ENCODE measurements at regions not wholly inside any gene's neighbourhood (a gene's known extent, or its start where the extent isn't known, plus 50 kb on each side); places are given as distances from the start of the nearest gene placed in this dataset.
"Not testable (repeated sequence)": the region's sequence is repeated elsewhere in the genome, so short reads cannot be mapped to it uniquely, and the experiment has no call there.

DNA sequence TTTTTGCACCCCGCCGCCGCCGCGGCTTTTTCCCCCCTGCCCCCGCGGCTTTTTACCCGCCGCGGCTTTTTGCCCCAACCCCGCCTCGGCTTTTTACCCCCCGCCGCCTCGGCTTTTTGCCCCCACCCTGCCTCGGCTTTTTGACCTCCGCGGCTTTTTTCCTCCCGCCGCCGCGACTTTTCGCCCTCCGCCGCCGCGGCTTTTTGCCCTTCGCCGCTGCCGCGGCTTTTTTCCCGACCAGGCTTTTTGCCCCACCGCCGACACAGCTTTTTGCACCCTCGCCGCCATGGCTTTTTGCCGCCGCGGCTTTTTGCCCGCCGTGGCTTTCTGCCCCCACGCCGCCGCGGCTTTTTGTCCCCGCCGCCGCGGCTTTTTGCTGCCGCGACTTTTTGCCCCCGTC is 137.0 kb upstream of the TP53TG3D start:
- no peak for DNase-seq (ENCODE audit: low read depth)

DNA sequence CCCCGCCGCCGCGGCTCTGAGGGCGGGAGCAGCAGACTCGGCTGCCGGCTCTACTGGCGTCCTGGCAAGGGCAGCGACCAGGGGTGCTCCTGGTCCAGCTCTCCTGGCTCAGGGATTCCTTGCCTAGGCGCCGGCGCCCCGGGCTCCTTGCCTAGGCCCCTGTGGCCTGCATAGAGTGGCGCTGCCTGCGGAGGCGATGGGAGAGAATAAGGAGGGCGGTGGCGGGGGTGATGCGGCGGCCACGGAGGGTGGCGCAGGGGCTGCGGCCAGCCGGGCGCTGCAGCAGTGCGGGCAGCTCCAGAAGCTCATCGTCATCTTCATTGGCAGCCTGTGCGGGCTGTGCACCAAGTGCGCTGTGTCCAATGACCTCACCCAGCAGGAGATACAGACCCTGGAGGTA is 136.6 kb upstream of the TP53TG3D start:
- not testable (repeated sequence) for DNase-seq (ENCODE audit: low read depth)

DNA sequence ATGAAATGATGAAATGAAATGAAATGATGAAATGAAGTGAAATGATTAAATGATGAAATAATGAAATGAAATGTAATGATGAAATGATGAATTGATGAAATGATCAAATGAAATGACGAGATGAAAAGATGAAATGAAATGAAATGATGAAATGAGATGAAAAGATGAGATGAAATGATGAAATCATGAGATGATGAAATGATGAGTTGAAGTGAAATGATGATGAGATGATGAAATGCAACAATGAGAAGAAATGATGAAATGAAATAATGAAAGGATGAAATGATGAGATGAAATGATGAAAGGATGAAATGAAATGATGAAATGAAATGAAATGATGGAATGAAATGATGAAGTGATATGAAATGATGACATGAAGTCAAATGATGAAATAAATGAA is 132.7 kb upstream of the TP53TG3D start:
- DNase-seq (ENCODE audit: low read depth), result not testable (repeated sequence)

DNA sequence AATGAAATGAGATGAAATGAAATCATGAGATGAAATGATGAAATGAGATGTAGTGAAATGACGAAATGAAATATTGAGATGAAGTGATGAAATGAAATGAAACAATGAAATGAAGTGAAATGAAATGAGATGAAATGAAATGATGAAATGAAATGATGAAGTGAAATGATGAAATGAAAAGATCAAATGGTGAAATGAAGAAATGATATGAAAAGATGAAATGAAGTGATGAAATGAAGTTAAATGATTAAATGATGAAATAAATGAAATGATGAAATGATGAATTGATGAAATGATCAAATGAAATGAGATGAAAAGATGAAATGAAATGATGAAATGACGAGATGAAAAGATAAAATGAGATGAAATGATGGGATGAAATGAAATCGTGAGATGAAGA is 132.3 kb upstream of the TP53TG3D start:
- DNase-seq (ENCODE audit: low read depth), result not testable (repeated sequence)

DNA sequence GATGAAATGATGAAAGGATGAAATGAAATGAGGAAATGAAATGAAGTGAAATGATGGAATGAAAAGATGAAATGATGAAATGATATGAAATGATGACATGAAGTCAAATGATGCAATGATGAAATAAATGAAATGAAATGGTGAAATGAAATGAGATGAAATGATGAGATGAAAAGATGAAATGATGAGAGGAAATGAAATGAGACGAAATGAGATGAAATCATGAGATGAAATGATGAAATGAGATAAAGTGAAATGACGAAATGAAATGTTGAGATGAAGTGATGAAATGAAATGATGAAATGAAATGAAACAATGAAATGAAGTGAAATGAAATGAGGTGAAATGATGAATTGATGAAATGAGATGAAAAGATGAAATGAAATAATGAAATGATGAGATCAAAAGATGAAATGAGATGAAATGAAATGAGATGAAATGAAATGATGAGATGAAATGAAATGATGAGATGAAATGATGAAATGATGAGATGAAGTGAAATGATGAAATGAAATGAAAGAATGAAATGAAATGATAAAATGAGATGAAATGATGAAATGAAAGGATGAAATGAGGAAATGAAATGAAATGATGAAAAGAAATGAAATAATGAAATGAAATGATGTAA is 131.7 kb upstream of the TP53TG3D start:
- DNase-seq (ENCODE audit: low read depth), result not testable (repeated sequence)

DNA sequence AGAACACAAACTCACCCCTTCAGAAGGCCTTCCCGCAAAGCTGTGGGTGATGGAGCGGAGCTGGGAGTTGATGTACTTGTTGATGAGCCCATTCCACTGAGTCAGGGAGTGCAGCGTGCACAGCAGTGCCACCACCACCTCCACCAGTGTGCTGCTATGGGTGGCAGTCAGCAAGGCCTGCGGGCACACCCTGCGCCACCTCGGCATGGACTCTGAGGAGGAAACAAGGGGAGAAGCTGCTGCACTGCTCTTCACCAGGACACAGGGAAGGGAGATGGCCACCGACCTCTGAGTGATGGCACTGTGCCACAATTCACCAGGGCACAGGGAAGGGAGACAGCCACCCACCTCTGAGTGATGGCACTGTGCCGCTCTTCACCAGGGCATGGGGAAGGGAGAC is 100.7 kb upstream of the TP53TG3D start:
- DNase-seq (ENCODE audit: low read depth), result not testable (repeated sequence)

DNA sequence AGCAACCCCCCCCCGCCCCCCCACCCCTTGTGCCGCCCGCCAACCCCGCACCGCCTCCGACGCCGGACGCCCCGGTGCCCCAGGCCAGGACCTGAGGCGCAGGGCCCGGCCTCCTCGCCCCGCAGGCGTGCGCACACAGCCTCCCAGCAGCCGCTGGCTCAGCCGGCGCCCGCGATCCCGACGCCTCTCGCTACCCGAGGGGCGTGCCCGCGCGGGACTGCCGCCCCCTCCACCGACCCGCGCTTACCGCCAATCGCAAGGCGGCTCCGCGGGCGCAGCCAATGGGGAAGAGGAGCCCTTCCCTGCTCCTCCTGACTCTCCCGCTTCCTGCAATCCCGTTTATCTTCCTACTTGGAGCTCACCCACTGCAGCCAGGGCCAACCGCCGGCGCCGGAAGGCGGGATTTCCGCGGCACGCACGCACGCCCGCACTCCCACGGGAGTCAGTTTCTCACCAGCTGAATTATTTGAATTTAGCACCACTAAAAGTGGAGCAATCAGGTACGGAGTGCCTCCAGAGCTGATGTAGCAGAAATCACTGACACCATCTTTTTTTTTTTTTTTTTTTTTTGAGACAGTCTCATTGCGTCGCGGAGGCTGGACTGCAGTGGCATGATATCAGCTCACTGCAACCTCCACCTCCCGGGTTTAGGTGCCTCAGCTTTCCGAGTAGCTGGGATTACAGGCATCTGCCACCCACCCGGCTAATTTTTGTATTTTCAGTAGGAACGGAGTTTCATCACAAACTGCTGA is 65.0 kb upstream of the TP53TG3D start:
- DNase-seq (ENCODE audit: low read depth), result not testable (repeated sequence)

DNA sequence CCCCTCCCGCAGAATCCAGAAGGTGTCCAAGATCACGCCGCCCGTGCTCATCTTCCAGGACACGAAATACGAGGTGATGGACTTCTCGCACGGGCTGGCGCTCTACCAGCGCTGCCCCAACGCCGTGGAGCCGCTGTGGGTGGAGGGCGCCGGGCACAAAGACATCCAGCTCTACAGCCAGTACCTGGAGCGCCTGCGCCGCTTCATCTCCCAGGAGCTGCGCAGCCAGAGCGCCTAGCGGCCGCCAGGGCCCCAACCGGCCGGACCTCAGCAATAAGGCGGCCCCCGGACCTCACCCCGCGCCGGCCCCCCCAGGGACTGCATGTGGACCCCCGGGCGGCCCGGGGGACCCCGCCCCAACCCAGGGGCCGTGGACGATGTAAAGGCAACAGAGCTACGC is 50.5 kb upstream of the TP53TG3D start:
- not testable (repeated sequence) for DNase-seq (ENCODE audit: low read depth)

Measured in T-helper 22 cell (primary cell).